ENCODE measurements at regions not wholly inside any gene's neighbourhood (a gene's known extent, or its start where the extent isn't known, plus 50 kb on each side); places are given as distances from the start of the nearest gene placed in this dataset.

GRCh38 chr5:54739371-54739770 lies 221.8 kb downstream of the SNX18 start:
- intact Hi-C loops (cut with DNase I): loop anchor here (10.0 kb wide), 1 partner anchor 95 kb away; no protein-coding TSS in a partner anchor
- ATAC-seq (ENCODE audit: poor library complexity): no peak
- DNase-seq: no peak

DNA sequence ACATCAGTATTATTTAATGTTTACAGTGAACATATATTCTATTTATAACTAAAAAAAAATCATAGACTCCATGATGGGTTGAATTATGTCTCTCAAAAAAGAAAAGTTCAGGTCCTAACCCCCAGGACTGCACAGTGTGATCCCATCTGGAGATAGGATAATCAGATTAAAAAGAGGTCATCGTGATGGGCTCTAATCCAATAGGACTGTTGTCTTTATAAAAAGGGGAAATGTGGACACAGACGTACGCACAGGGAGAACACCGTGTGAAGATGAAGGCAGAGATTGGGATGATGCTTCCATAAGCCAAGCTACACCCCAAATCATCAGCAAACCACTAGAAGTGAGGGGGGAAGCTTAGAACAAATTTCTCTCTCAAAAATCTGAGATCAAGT lies 221.4 kb downstream of the SNX18 start:
- intact Hi-C loops (cut with DNase I): loop anchor here (10.0 kb wide), 1 partner anchor 96 kb away; no protein-coding TSS in a partner anchor
- ATAC-seq (ENCODE audit: poor library complexity) (no peak), DNase-seq (no peak)

GRCh38 chr5:54738118-54738972 lies 220.8 kb downstream of the SNX18 start:
- peak; percentile 76 for ATAC-seq (ENCODE audit: poor library complexity)
- intact Hi-C loops (cut with DNase I): loop anchor here (10.0 kb wide), 1 partner anchor 96 kb away; no protein-coding TSS in a partner anchor
- DNase-seq: peak; percentile 91

DNA sequence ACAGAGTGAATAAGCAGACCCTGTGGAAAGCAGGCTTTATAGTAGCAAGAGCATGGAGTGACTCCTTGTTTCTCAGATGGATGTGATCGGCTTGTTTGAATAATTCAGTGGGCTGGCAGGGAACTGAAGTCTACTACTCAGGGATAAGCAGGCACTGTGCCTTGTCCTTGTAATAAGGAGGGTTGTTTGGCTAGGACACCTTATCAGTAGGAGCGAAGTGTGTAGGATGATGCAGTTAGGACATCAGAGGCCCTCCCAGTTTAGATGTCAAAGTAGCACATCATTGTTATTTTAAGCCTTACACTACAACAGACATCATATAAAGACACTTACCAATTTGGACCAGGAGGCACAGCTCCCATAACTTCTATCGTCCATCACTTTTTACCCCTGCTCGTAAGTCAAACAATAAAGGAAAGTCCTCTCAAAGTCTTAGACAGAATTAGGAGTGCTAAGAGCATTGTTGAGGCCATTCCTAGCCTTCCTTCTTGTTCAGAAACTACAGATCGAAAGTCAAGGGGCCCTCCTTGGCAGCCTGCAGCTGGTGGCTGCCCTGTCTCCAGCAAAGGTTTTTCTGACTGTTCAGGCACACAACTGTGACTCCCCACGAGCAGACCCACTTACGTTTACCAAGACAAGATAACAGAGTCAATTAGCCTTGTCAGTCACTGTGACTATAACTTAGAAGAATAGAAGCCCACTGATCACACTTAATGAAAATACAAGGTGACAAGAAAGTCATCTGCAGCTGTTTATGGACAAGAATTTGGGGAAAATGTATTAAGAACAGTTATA lies 218.6 kb downstream of the SNX18 start:
- peak; percentile 54 for ATAC-seq (ENCODE audit: poor library complexity)
- DNase-seq: no peak
- intact Hi-C loops (cut with DNase I): loop anchor here (10.0 kb wide), 1 partner anchor 99 kb away; no protein-coding TSS in a partner anchor

- intact Hi-C loops (cut with DNase I): loop anchor here (10.0 kb wide), 1 partner anchor 102 kb away; no protein-coding TSS in a partner anchor
- ATAC-seq (ENCODE audit: poor library complexity) (no peak), DNase-seq (no peak)
Measured at GRCh38 chr5:54733101-54733500, 215.5 kb downstream of the SNX18 start.

- no peak for ATAC-seq (ENCODE audit: poor library complexity)
- DNase-seq: no peak
- intact Hi-C loops (cut with DNase I): loop anchor here (10.0 kb wide), 1 partner anchor 103 kb away; no protein-coding TSS in a partner anchor
Measured at GRCh38 chr5:54732108-54732507, 214.5 kb downstream of the SNX18 start.

DNA sequence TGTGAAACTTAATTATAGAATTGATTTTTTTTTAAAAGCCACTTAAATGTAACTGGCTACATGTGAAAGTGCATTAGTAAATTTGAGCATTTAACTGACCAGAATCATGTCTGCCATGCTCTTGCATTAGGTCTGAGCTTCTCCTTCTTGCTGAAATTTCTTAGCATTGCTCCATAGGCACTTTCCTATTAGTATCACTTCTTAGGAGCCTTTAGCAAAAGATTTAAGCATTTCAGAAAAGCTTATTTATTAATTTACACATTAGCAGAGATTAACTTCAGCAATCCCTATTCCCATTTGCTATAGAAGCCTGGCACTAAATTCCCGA lies 211.0 kb downstream of the SNX18 start:
- no peak for ATAC-seq (ENCODE audit: poor library complexity)
- no peak for DNase-seq
- intact Hi-C loops (cut with DNase I): no loop called here

DNA sequence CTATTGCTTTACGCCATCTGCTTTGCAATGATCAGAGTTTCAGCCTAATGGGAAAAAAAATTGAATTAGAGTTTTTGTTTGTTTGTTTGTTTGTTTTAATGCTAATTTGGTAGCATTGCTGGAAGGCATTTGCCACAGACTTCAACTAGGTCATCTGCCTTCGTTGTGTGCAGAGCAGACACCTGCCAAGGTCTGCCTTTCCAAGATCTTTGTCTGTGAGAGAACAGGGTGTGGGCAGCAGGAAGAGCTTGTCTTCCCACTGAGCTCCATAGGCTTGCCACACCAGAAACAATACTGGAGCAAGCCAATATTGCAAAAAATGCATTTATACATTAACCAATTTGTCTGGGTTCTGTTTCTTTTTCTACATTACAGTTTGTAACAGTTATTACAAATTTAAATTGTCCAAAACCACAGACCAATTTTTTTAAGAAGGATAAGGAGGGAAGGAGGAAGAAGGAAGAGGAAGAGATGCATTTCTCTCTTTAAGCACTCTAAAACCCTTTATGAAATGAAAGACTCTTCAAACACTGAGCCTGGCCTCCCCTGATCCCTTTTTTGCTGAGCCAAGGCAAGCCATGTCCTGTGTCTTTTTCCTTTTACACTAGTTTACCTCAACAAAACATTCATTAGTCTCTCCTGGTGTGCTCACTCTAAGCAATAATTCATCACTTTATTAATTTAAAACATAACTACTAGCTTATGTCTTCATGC lies 210.5 kb downstream of the SNX18 start:
- DNase-seq: no peak
- no peak for ATAC-seq (ENCODE audit: poor library complexity)
- intact Hi-C loops (cut with DNase I): no loop called here

DNA sequence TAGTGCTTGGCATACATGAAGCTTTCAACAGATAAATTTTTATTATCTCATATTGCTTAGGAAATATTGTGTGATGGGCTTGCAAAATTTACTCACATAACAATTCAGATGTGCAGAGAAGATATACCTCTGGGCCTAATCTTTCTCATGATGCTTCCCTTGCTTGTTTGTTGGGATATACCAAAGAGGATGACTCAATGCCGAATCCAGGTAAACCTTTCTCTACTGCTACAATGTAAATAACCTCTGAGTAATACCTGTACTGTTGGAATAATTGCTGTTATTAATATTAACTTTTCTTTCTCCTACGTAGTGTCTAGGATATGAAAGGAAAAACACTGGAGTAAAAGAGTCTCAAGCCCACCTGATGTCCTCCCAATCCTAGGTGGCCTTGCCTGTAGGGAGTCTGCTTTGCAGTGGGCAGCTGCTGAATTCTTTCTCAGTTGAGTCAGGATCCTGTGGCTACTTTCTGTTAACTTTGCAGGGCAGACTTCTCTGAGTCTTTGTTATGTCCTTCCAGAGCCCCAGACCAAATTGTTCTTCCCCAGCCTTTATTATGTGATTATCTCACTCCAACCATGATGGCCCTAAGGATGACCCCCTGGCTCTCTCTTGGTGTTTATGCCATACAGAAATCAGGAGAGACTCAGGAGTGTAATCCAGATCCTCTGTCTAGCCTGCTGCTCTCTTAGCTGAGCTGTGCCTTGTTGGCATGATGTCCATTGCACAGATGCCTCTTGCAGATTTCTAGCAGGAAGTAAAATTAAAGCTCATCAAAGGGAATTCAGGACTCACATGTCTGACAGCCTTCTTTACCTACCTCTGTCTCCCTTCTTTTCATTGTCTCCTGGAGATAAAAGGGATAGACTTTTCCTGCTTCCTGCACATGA lies 208.1 kb downstream of the SNX18 start:
- ATAC-seq (ENCODE audit: poor library complexity) (no peak), DNase-seq (no peak)
- intact Hi-C loops (cut with DNase I): no loop called here

GRCh38 chr5:54722846-54723433 lies 205.4 kb downstream of the SNX18 start:
- ATAC-seq (ENCODE audit: poor library complexity): no peak
- intact Hi-C loops (cut with DNase I): no loop called here
- no peak for DNase-seq

DNA sequence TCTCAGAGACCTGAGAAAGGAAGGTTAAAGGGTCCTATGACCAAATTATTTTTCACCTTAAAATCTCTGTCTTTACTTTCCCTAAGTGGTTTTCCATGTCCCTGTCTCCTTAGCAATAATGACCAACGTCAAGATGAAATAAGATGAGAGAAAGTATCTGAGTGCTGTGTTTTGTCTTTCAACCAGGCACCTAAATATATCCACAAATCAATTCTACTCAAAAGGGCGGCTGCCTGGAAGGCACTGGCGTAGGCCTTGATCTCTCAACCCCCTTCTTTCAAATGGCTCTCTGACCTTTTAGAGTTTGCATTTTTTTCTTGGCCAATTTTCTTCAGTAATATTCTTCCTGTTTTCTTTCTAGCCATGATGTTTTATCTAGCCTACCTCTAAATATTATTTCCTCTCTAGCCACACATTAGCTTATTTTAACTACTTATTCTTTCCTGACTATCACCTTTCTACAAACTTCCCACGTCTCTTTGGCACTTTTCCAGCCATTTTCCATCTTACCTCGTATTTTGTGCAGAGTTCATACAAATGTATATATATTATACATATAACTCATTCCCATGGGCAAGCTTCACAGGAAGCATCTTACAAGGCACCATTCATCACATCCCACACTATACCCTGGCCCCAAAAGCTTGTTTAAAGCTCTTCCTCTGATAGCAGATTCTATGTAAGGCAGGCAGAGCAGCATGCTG lies 204.5 kb downstream of the SNX18 start:
- ATAC-seq (ENCODE audit: poor library complexity) (no peak), DNase-seq (no peak)
- intact Hi-C loops (cut with DNase I): no loop called here

DNA sequence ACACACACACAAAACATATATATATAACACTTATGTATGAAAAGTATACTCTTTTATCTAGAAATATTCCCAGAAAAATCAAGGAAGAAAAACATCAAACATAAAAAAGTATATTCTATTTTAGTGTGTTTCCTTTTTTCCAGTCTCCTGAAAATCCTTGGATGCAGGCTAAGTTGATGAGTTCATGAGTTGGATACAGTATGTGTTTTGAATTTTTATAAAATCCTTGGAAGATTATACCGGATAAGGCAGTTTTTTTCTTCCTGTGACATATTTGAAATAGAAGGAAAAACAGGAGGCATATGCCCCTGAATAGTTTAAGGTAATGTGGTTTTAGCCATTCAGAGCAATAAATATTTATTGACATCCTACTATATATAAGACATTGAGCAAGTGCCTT lies 203.6 kb downstream of the SNX18 start:
- intact Hi-C loops (cut with DNase I): no loop called here
- DNase-seq (no peak), ATAC-seq (ENCODE audit: poor library complexity) (no peak)

GRCh38 chr5:54720341-54720740 lies 202.8 kb downstream of the SNX18 start:
- intact Hi-C loops (cut with DNase I): no loop called here
- ATAC-seq (ENCODE audit: poor library complexity): no peak
- no peak for DNase-seq

- intact Hi-C loops (cut with DNase I): loop anchor here (10.0 kb wide), 1 partner anchor 195 kb away; no protein-coding TSS in a partner anchor
- peak; percentile 89 for ATAC-seq (ENCODE audit: poor library complexity)
- DNase-seq: peak; percentile 65
Measured at GRCh38 chr5:54719384-54720283, 202.1 kb downstream of the SNX18 start.

DNA sequence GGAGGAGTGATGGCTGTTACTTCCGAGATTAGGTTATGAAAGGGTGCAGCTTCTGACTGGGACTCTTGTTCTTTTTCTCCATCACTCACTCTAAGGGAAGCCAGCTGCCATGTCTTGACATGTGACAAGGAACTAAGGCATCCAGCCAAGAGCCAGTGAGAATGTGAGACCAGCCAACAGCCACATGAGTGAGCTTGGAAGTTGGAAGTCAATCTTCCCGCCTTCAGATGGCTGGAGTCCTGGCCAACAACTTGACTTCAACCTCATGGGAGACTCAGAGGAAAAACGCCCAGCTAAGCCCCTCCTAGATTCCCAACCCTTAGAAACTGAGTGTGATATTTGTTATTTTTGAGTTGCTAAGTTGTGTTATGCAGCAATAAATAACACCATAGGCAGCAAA lies 201.1 kb downstream of the SNX18 start:
- intact Hi-C loops (cut with DNase I): loop anchor here (10.0 kb wide), 1 partner anchor 194 kb away; no protein-coding TSS in a partner anchor
- peak; percentile 71 for DNase-seq

GRCh38 chr5:54717870-54718269 lies 200.3 kb downstream of the SNX18 start:
- intact Hi-C loops (cut with DNase I): loop anchor here (10.0 kb wide), 1 partner anchor 193 kb away; no protein-coding TSS in a partner anchor
- no peak for ATAC-seq (ENCODE audit: poor library complexity)
- no peak for DNase-seq

More for the DNA sequence above, 201.1 kb downstream of the SNX18 start:
- ATAC-seq (ENCODE audit: poor library complexity): peak; percentile 80

Data from Right ventricle myocardium superior (tissue), 1 donor.